ENCODE measurements at regions not wholly inside any gene's neighbourhood (a gene's known extent, or its start where the extent isn't known, plus 50 kb on each side); places are given as distances from the start of the nearest gene placed in this dataset.

DNA sequence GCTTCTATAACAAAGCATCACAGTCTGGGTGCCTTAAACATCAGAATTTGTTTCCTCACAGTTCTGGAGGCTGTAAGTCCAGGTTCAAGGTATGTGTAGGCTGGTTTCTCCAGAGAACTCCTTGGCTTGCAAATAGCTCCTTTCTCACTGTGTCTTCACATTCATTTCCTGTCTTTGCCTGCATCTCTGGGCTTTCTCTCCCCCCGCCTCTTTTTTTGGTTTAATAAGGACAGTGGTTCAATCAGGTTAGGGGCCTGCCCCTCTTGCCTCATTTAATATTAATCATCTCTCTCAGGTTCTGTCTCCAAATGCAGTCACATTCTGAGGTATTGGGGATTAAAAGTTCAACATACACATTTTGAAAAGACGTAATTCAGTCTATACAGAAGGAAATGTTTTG, 225.5 kb upstream of the ATP10B start:
- no peak for FAIRE-seq
- no peaks in the 10 kb centered on the region for H3K4me1 ChIP-seq (ENCODE audit: control insufficient read depth, extremely low read depth, insufficient read depth, low read length)
- H3K27me3 ChIP-seq (ENCODE audit: control insufficient read depth, extremely low read depth, insufficient read depth, low read length) = no peaks in the 10 kb centered on the region

DNA sequence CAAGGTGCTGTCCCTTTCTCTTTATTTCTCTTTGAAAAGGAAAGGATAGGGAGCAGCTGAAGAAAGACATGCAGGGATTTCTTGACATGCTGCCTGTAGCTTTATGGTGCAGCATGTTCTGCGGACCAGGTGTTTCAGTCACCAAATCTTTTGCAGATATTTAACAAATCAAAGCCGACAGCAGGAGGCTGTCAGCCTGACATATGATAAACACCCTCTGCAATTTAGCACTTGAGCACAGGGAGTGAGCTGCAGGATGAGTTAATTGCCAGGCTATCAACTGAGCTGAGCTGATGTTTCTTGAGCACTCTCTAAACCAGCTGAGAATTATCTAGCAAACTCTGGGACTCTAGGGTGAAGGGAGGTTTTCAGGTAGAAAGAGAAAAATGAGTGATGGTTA, 212.8 kb upstream of the ATP10B start:
- Histone ChIP-seq H3K4me1 (ENCODE audit: control insufficient read depth, extremely low read depth, insufficient read depth, low read length) (no peaks in the 10 kb centered on the region), H3K9me3 (ENCODE audit: control insufficient read depth, low read depth, low read length) (no peaks in the 10 kb centered on the region), H3K4me2 (ENCODE audit: control insufficient read depth, extremely low read depth, insufficient read depth, low read depth, low read length) (no peak overlapping the region), H3K4me3 (ENCODE audit: control insufficient read depth in 2 of 3, extremely low read depth in 1 of 3, insufficient read depth in 2 of 3, low read depth in 1 of 3, low read length in 3 of 3) (no peak overlapping the region), H3K9ac (ENCODE audit: control insufficient read depth, extremely low read depth, insufficient read depth, low read length) (no peak overlapping the region), H3K27ac (ENCODE audit: control insufficient read depth, insufficient read depth, low read length) (no peak overlapping the region), H3K9me1 (ENCODE audit: control insufficient read depth, extremely low read depth, insufficient read depth, low read length) (no peaks in the 10 kb centered on the region), H2AFZ (ENCODE audit: control insufficient read depth, low read length) (no peak overlapping the region), H3K27me3 (ENCODE audit: control insufficient read depth, extremely low read depth, insufficient read depth, low read length) (no peaks in the 10 kb centered on the region), H3K79me2 (ENCODE audit: control insufficient read depth, insufficient read depth, low read length) (no peaks in the 10 kb centered on the region), H4K20me1 (ENCODE audit: control insufficient read depth, extremely low read depth, insufficient read depth, low read length) (no peaks in the 10 kb centered on the region), H3K36me3 (ENCODE audit: control insufficient read depth in 2 of 2, extremely low read depth in 1 of 2, insufficient read depth in 2 of 2, low read length in 2 of 2) (no peaks in the 10 kb centered on the region)
- no peak for FAIRE-seq
- dilution Hi-C loops (cut with MboI; ENCODE audit: extremely low pct_ligation_motif_present, low sequenced_read_pairs) = no loop called here
- TF ChIP-seq, protein P1, sequence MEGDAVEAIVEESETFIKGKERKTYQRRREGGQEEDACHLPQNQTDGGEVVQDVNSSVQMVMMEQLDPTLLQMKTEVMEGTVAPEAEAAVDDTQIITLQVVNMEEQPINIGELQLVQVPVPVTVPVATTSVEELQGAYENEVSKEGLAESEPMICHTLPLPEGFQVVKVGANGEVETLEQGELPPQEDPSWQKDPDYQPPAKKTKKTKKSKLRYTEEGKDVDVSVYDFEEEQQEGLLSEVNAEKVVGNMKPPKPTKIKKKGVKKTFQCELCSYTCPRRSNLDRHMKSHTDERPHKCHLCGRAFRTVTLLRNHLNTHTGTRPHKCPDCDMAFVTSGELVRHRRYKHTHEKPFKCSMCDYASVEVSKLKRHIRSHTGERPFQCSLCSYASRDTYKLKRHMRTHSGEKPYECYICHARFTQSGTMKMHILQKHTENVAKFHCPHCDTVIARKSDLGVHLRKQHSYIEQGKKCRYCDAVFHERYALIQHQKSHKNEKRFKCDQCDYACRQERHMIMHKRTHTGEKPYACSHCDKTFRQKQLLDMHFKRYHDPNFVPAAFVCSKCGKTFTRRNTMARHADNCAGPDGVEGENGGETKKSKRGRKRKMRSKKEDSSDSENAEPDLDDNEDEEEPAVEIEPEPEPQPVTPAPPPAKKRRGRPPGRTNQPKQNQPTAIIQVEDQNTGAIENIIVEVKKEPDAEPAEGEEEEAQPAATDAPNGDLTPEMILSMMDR (optimal IDR thresholded peaks at IDR 0.05 in 1 of 3, IDR thresholded peaks at IDR 0.05 in 1 of 3, conservative IDR thresholded peaks at IDR 0.05 in 1 of 3; ENCODE audit: extremely low read depth in 1 of 3, insufficient read depth in 2 of 3, low read length in 3 of 3) = no peak
- TF ChIP-seq EZH2 (IDR thresholded peaks at IDR 0.05; ENCODE audit: low read length) = no peak
- DNase-seq (ENCODE audit: low read depth, low spot score) = no peak

More for the DNA sequence above, 225.5 kb upstream of the ATP10B start:
- Histone ChIP-seq H3K79me2 (ENCODE audit: control insufficient read depth, insufficient read depth, low read length) (no peaks in the 10 kb centered on the region), H3K9ac (ENCODE audit: control insufficient read depth, extremely low read depth, insufficient read depth, low read length) (no peak overlapping the region), H4K20me1 (ENCODE audit: control insufficient read depth, extremely low read depth, insufficient read depth, low read length) (no peaks in the 10 kb centered on the region), H3K9me3 (ENCODE audit: control insufficient read depth, low read depth, low read length) (no peaks in the 10 kb centered on the region), H2AFZ (ENCODE audit: control insufficient read depth, low read length) (no peak overlapping the region), H3K9me1 (ENCODE audit: control insufficient read depth, extremely low read depth, insufficient read depth, low read length) (no peaks in the 10 kb centered on the region), H3K36me3 (ENCODE audit: control insufficient read depth in 2 of 2, extremely low read depth in 1 of 2, insufficient read depth in 2 of 2, low read length in 2 of 2) (no peaks in the 10 kb centered on the region), H3K4me3 (ENCODE audit: control insufficient read depth in 2 of 3, extremely low read depth in 1 of 3, insufficient read depth in 2 of 3, low read depth in 1 of 3, low read length in 3 of 3) (no peak overlapping the region), H3K4me2 (ENCODE audit: control insufficient read depth, extremely low read depth, insufficient read depth, low read depth, low read length) (no peak overlapping the region), H3K27ac (ENCODE audit: control insufficient read depth, insufficient read depth, low read length) (no peak overlapping the region)
- no peak for DNase-seq (ENCODE audit: low read depth, low spot score)
- TF ChIP-seq EZH2 (IDR thresholded peaks at IDR 0.05; ENCODE audit: low read length) = no peak
- TF ChIP-seq, protein P1 (optimal IDR thresholded peaks at IDR 0.05 in 1 of 3, IDR thresholded peaks at IDR 0.05 in 1 of 3, conservative IDR thresholded peaks at IDR 0.05 in 1 of 3; ENCODE audit: extremely low read depth in 1 of 3, insufficient read depth in 2 of 3, low read length in 3 of 3) = no peak
- dilution Hi-C loops (cut with MboI; ENCODE audit: extremely low pct_ligation_motif_present, low sequenced_read_pairs) = no loop called here

Data from keratinocyte (primary cell).